Ascending aorta (tissue), 2 donors: ENCODE measurements at regions not wholly inside any gene's neighbourhood (a gene's known extent, or its start where the extent isn't known, plus 50 kb on each side); places are given as distances from the start of the nearest gene placed in this dataset.

Experiments
- DNase-seq, 2 donors: peaks; one replicate each; pipeline ENCODE4 v3.0.0-alpha.2; 2019; ENCODE audit warnings: low spot score in 2 of 2
- H3K27ac ChIP-seq, 2 donors: fragments of 200-600 bp; sonication (generic); one replicate each; pipeline ENCODE4 v1.5.1; 2016 to 2017; ENCODE audit warnings: mild to moderate bottlenecking in 1 of 2
- H3K27me3 ChIP-seq: fragments of 200-600 bp; sonication (generic); one replicate; pipeline ENCODE4 v1.5.1; 2017
- H3K36me3 ChIP-seq, 2 donors: fragments of 200-600 bp; sonication (generic); one replicate each; pipeline ENCODE4 v1.5.1; 2016
- H3K4me1 ChIP-seq, 2 donors: fragments of 200-600 bp; sonication (generic); one replicate each; pipeline ENCODE4 v1.5.1; 2016 to 2017; ENCODE audit warnings: mild to moderate bottlenecking in 1 of 2
- H3K4me3 ChIP-seq, 2 donors: fragments of 200-600 bp; sonication (generic); one replicate each; pipeline ENCODE4 v1.5.1; 2016 to 2017; ENCODE audit warnings: mild to moderate bottlenecking in 1 of 2
- H3K9me3 ChIP-seq, 2 donors: fragments of 200-600 bp; sonication (generic); one replicate each; pipeline ENCODE4 v1.5.1; 2016
- intact Hi-C: fragments of 100-400 bp; cut with DNase I; formaldehyde crosslinking; loops from one replicate; pipeline ENCODE4 v1.15.1; 2023
- TF ChIP-seq, protein P1 (sequence below), 3 experiments: fragments of 200-600 bp in 2 of 3; fragments of 450-650 bp in 1 of 3; sonication (generic) in 2 of 3; IDR thresholded peaks; one replicate each; pipeline ENCODE4 v1.5.1; 2016 to 2019; ENCODE audit warnings: antibody characterized with exemption in 3 of 3, mild to moderate bottlenecking in 1 of 3, moderate library complexity in 1 of 3

DNA sequence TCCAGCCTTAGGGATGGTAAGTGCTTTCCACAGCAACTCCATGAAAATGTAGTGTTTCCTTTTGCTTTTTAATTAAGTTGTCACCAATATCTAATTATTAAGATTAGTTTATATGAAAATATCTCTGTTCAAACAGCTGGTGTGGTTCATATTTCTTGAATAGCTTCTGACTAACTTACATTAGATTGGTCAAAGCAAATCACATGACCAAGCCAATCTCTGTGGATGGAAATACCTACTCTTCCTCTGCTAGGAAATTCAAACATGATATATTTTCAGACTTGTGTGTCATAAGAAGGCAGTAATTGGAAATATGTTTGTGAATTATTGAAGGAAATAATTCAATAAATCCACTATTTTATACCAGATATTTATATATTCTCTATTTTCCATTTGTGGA, 54.6 kb upstream of the CADM2 start:
- intact Hi-C loops: no loop called here
- DNase-seq: no peak
- Histone ChIP-seq H3K9me3 (no peaks in the 10 kb centered on the region), H3K36me3 (no peaks in the 10 kb centered on the region), H3K27ac (no peak overlapping the region), H3K4me3 (no peak overlapping the region), H3K4me1 (no peaks in the 10 kb centered on the region), H3K27me3 (no peaks in the 10 kb centered on the region)
- TF ChIP-seq, protein P1, sequence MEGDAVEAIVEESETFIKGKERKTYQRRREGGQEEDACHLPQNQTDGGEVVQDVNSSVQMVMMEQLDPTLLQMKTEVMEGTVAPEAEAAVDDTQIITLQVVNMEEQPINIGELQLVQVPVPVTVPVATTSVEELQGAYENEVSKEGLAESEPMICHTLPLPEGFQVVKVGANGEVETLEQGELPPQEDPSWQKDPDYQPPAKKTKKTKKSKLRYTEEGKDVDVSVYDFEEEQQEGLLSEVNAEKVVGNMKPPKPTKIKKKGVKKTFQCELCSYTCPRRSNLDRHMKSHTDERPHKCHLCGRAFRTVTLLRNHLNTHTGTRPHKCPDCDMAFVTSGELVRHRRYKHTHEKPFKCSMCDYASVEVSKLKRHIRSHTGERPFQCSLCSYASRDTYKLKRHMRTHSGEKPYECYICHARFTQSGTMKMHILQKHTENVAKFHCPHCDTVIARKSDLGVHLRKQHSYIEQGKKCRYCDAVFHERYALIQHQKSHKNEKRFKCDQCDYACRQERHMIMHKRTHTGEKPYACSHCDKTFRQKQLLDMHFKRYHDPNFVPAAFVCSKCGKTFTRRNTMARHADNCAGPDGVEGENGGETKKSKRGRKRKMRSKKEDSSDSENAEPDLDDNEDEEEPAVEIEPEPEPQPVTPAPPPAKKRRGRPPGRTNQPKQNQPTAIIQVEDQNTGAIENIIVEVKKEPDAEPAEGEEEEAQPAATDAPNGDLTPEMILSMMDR (IDR thresholded peaks at IDR 0.05): no peak

DNA sequence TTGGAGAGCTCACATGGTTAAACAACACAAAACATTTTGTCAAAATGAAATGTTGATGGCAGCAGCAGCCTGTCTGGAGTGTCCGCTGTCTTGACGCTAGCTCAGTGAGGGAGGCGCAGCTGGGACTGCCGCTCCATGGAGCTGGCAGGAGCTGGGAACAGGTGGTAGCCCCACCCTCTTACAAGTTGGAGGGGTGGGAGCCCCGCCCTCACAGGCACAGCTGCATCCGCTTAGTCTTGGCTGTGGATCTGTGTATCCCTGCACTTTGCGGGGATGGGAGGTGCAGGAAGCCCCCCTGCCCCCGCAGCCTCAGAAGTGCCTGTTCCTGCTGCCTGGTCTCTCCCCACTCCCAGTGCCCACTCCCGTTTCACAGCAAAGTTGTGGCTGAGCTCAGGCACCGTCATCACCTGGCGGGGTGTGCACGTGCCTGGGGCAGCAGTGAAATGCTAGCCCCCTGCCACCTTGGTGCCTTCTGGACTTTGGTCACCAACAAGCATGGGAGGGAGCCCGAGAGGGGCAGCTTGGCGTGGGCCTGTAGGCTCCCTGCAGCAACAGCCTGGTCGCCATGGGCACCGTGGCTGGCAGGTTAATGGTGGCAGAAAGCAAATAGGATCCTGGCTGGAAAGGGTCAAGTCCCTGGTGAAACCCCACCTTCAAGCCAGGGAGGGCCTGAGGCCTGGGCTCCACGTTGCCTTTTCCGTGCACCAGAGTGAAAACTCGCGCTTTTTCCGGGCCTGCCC, 53.8 kb upstream of the CADM2 start:
- Histone ChIP-seq H3K9me3 (no peaks in the 10 kb centered on the region), H3K27ac (no peak overlapping the region), H3K27me3 (no peaks in the 10 kb centered on the region), H3K4me3 (no peak overlapping the region), H3K36me3 (no peaks in the 10 kb centered on the region), H3K4me1 (no peaks in the 10 kb centered on the region)
- no peak for DNase-seq
- TF ChIP-seq, protein P1 (IDR thresholded peaks at IDR 0.05): no peak
- intact Hi-C loops: no loop called here

DNA sequence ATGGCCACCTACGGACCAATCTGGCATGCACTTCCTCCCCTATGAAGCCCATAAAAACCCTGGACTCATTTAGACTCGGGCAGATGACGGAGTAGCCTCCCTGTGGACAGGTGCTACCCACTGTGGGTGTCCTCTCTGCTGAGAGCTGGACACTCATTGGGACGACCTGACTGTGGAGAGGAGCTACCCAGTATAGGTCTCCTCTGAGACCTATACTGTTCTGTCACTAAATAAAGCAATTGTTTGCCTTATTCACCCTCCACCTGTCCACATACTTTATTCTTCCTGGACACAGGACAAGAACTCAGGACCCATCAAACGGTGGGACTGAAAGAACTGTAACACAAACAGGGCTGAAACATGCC, 53.3 kb upstream of the CADM2 start:
- Histone ChIP-seq H3K4me3 (no peak overlapping the region), H3K9me3 (no peaks in the 10 kb centered on the region), H3K27me3 (no peaks in the 10 kb centered on the region), H3K36me3 (no peaks in the 10 kb centered on the region), H3K27ac (no peak overlapping the region), H3K4me1 (no peaks in the 10 kb centered on the region)
- TF ChIP-seq, protein P1 (IDR thresholded peaks at IDR 0.05): no peak
- DNase-seq: no peak
- intact Hi-C loops: no loop called here

DNA sequence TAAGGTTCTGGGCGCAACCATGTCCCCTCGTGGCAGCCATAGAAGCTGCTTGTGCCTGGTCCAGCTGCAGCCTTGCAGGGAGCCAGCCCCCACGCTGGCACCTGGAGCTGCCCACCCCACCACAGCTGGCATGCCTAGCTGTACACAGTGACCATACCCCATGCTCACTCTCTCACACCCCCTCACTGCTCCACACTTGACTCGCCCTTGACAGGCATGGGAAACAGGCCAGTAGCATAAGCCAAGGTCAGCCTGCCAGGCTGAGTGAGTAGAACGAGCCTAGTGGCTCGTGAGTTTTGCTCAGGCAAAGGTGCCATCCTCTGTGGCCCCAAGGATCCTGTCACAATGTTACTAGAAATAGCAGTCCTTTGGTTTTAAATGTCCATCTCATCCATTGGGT, 52.7 kb upstream of the CADM2 start:
- Histone ChIP-seq H3K9me3 (no peaks in the 10 kb centered on the region), H3K27me3 (no peaks in the 10 kb centered on the region), H3K27ac (no peak overlapping the region), H3K4me3 (no peak overlapping the region), H3K36me3 (no peaks in the 10 kb centered on the region), H3K4me1 (no peaks in the 10 kb centered on the region)
- no peak for DNase-seq
- intact Hi-C loops: no loop called here
- TF ChIP-seq, protein P1 (IDR thresholded peaks at IDR 0.05): no peak
